NOMO-1 treated with dmso at 0.1 percent for 144 hours (cell line): ENCODE measurements at regions not wholly inside any gene's neighbourhood (a gene's known extent, or its start where the extent isn't known, plus 50 kb on each side); places are given as distances from the start of the nearest gene placed in this dataset.

ENCODE experiments used
- DNase-seq: peaks from one replicate; lab custom pipeline; 2025; ENCODE audit not compliant: unreplicated experiment; lab: John Stamatoyannopoulos, UW

GRCh38 chr20:22408521-22409402 lies 175.6 kb downstream of the FOXA2 start:
- no peak for DNase-seq

- no peak for DNase-seq
Observed at GRCh38 chr20:22407237-22408193, 176.9 kb downstream of the FOXA2 start.

- DNase-seq = no peak
Observed at GRCh38 chr20:22404419-22405170, 179.8 kb downstream of the FOXA2 start.

- DNase-seq = no peak
Observed at GRCh38 chr20:22403632-22404361, 180.6 kb downstream of the FOXA2 start.

GRCh38 chr20:22403022-22403631 lies 181.2 kb downstream of the FOXA2 start:
- DNase-seq = no peak

- no peak for DNase-seq
Observed at GRCh38 chr20:22402550-22402949, 181.8 kb downstream of the FOXA2 start.

- no peak for DNase-seq
Observed at GRCh38 chr20:22400440-22400839, 183.9 kb downstream of the FOXA2 start.

GRCh38 chr20:22394583-22394982 lies 189.8 kb downstream of the FOXA2 start:
- no peak for DNase-seq

GRCh38 chr20:22390543-22390903 lies 193.8 kb downstream of the FOXA2 start:
- no peak for DNase-seq

GRCh38 chr20:22389836-22390542 lies 194.4 kb downstream of the FOXA2 start:
- no peak for DNase-seq

GRCh38 chr20:22387452-22387851 lies 196.9 kb downstream of the FOXA2 start:
- no peak for DNase-seq

GRCh38 chr20:22386306-22386623 lies 198.1 kb downstream of the FOXA2 start:
- no peak for DNase-seq

- DNase-seq = no peak
Observed at GRCh38 chr20:22385602-22386305, 198.6 kb downstream of the FOXA2 start.

- no peak for DNase-seq
Observed at GRCh38 chr20:22384978-22385377, 199.4 kb downstream of the FOXA2 start.

- DNase-seq = no peak
Observed at GRCh38 chr20:22383156-22383555, 201.2 kb downstream of the FOXA2 start.

GRCh38 chr20:22382742-22383141 lies 201.6 kb downstream of the FOXA2 start:
- no peak for DNase-seq

GRCh38 chr20:22381812-22382416 lies 202.5 kb downstream of the FOXA2 start:
- DNase-seq = no peak

- DNase-seq = no peak
Observed at GRCh38 chr20:22379472-22379871, 204.9 kb downstream of the FOXA2 start.
